Activated T-helper 17 cell treated with anti-CD3 and anti-CD28 coated beads, Interleukin-2, amount 50 U/mL, for 72 hours (primary cell): ENCODE measurements at regions not wholly inside any gene's neighbourhood (a gene's known extent, or its start where the extent isn't known, plus 50 kb on each side); places are given as distances from the start of the nearest gene placed in this dataset.
"Not testable (repeated sequence)": the region's sequence is repeated elsewhere in the genome, so short reads cannot be mapped to it uniquely, and the experiment has no call there.

Experiments used
- ATAC-seq: fragments of 150-1000 bp; cut with Tn5 transposase; replicated peaks from 2 replicates; pipeline ENCODE4 v1.10.0; 2021; ENCODE audit warnings: mild to moderate bottlenecking, moderate library complexity
- H3K27ac Mint-ChIP-seq: one replicate; pipeline ENCODE4 v1.8.0; 2022; ENCODE audit warnings: mixed read lengths
- H3K27me3 Mint-ChIP-seq: one replicate; pipeline ENCODE4 v1.8.0; 2022; ENCODE audit warnings: mixed read lengths
- H3K36me3 Mint-ChIP-seq: one replicate; pipeline ENCODE4 v1.8.0; 2022; ENCODE audit warnings: low read depth, mild to moderate bottlenecking, mixed read lengths
- H3K4me1 Mint-ChIP-seq: one replicate; pipeline ENCODE4 v1.8.0; 2022; ENCODE audit warnings: mixed read lengths
- H3K4me3 Mint-ChIP-seq: one replicate; pipeline ENCODE4 v1.8.0; 2022; ENCODE audit warnings: mild to moderate bottlenecking, mixed read lengths
- H3K9me3 Mint-ChIP-seq: one replicate; pipeline ENCODE4 v1.8.0; 2022; ENCODE audit warnings: mixed read lengths

GRCh38 chr6:80981226-80981625 is 771.3 kb downstream of the TENT5A start:
- not testable (repeated sequence) for H3K36me3 Mint-ChIP-seq, H3K27me3 Mint-ChIP-seq, H3K27ac Mint-ChIP-seq, H3K4me1 Mint-ChIP-seq, ATAC-seq, H3K4me3 Mint-ChIP-seq, H3K9me3 Mint-ChIP-seq

GRCh38 chr6:80976336-80976735 is 776.1 kb downstream of the TENT5A start:
- H3K36me3 Mint-ChIP-seq, result no peaks in the 10 kb centered on the region
- H3K4me1 Mint-ChIP-seq, result no peaks in the 10 kb centered on the region
- no peak overlapping the region for H3K4me3 Mint-ChIP-seq
- no peak for ATAC-seq
- H3K27ac Mint-ChIP-seq, result no peak overlapping the region
- H3K27me3 Mint-ChIP-seq, result no peaks in the 10 kb centered on the region
- H3K9me3 Mint-ChIP-seq, result peaks cover 4% of the 10 kb centered on the region

- ATAC-seq, result no peak
- Mint-ChIP-seq H3K9me3 (peaks cover 4% of the 10 kb centered on the region), H3K36me3 (no peaks in the 10 kb centered on the region), H3K4me1 (no peaks in the 10 kb centered on the region), H3K27me3 (no peaks in the 10 kb centered on the region), H3K27ac (no peak overlapping the region), H3K4me3 (no peak overlapping the region)
Observed at GRCh38 chr6:80974579-80974978, 777.9 kb downstream of the TENT5A start.

- H3K27ac Mint-ChIP-seq, result no peak overlapping the region
- H3K27me3 Mint-ChIP-seq, result no peaks in the 10 kb centered on the region
- ATAC-seq, result no peak
- H3K9me3 Mint-ChIP-seq, result peaks cover 8% of the 10 kb centered on the region
- no peaks in the 10 kb centered on the region for H3K36me3 Mint-ChIP-seq
- H3K4me1 Mint-ChIP-seq, result no peaks in the 10 kb centered on the region
- no peak overlapping the region for H3K4me3 Mint-ChIP-seq
Observed at GRCh38 chr6:80969439-80969838, 783.0 kb downstream of the TENT5A start.

- H3K9me3 Mint-ChIP-seq, result peaks cover 8% of the 10 kb centered on the region
- H3K27ac Mint-ChIP-seq, result no peak overlapping the region
- ATAC-seq, result no peak
- H3K4me3 Mint-ChIP-seq, result no peak overlapping the region
- H3K36me3 Mint-ChIP-seq, result no peaks in the 10 kb centered on the region
- no peaks in the 10 kb centered on the region for H3K4me1 Mint-ChIP-seq
- no peaks in the 10 kb centered on the region for H3K27me3 Mint-ChIP-seq
Observed at GRCh38 chr6:80967609-80968008, 784.9 kb downstream of the TENT5A start.

- ATAC-seq, result no peak
- Mint-ChIP-seq H3K27me3 (no peaks in the 10 kb centered on the region), H3K9me3 (peaks cover 8% of the 10 kb centered on the region), H3K4me1 (no peaks in the 10 kb centered on the region), H3K27ac (no peak overlapping the region), H3K4me3 (no peak overlapping the region), H3K36me3 (no peaks in the 10 kb centered on the region)
Observed at GRCh38 chr6:80962382-80962781, 790.1 kb downstream of the TENT5A start.

GRCh38 chr6:80961166-80961565 is 791.3 kb downstream of the TENT5A start:
- Mint-ChIP-seq H3K27ac (no peak overlapping the region), H3K4me1 (no peaks in the 10 kb centered on the region), H3K4me3 (no peak overlapping the region), H3K9me3 (peaks cover 8% of the 10 kb centered on the region), H3K27me3 (no peaks in the 10 kb centered on the region), H3K36me3 (no peaks in the 10 kb centered on the region)
- no peak for ATAC-seq

GRCh38 chr6:80959034-80959433 is 793.4 kb downstream of the TENT5A start:
- no peaks in the 10 kb centered on the region for H3K36me3 Mint-ChIP-seq
- H3K4me1 Mint-ChIP-seq, result no peaks in the 10 kb centered on the region
- no peak for ATAC-seq
- no peaks in the 10 kb centered on the region for H3K27me3 Mint-ChIP-seq
- no peak overlapping the region for H3K4me3 Mint-ChIP-seq
- no peak overlapping the region for H3K27ac Mint-ChIP-seq
- H3K9me3 Mint-ChIP-seq, result no peaks in the 10 kb centered on the region

- no peak for ATAC-seq
- Mint-ChIP-seq H3K9me3 (no peaks in the 10 kb centered on the region), H3K4me3 (no peak overlapping the region), H3K36me3 (no peaks in the 10 kb centered on the region), H3K27me3 (no peaks in the 10 kb centered on the region), H3K27ac (no peak overlapping the region), H3K4me1 (no peaks in the 10 kb centered on the region)
Observed at GRCh38 chr6:80956898-80957297, 795.6 kb downstream of the TENT5A start.

- H3K4me1 Mint-ChIP-seq, H3K27me3 Mint-ChIP-seq, H3K36me3 Mint-ChIP-seq, ATAC-seq, H3K9me3 Mint-ChIP-seq, H3K27ac Mint-ChIP-seq, H3K4me3 Mint-ChIP-seq: not testable (repeated sequence)
Observed at GRCh38 chr6:80952479-80952878, 800.0 kb downstream of the TENT5A start.

- Mint-ChIP-seq H3K27ac (no peak overlapping the region), H3K4me1 (no peaks in the 10 kb centered on the region), H3K27me3 (no peaks in the 10 kb centered on the region), H3K9me3 (no peaks in the 10 kb centered on the region), H3K4me3 (no peak overlapping the region), H3K36me3 (no peaks in the 10 kb centered on the region)
- no peak for ATAC-seq
Observed at GRCh38 chr6:80946402-80946801, 806.1 kb downstream of the TENT5A start.

- Mint-ChIP-seq H3K4me1 (no peaks in the 10 kb centered on the region), H3K9me3 (peaks cover 6% of the 10 kb centered on the region), H3K36me3 (no peaks in the 10 kb centered on the region), H3K4me3 (no peak overlapping the region), H3K27ac (no peak overlapping the region), H3K27me3 (no peaks in the 10 kb centered on the region)
- ATAC-seq, result no peak
Observed at GRCh38 chr6:80942911-80943310, 809.6 kb downstream of the TENT5A start.

GRCh38 chr6:80940976-80941375 is 811.5 kb downstream of the TENT5A start:
- Mint-ChIP-seq H3K9me3 (peaks cover 8% of the 10 kb centered on the region), H3K27me3 (no peaks in the 10 kb centered on the region), H3K4me1 (no peaks in the 10 kb centered on the region), H3K36me3 (no peaks in the 10 kb centered on the region), H3K4me3 (no peak overlapping the region), H3K27ac (no peak overlapping the region)
- no peak for ATAC-seq

- Mint-ChIP-seq H3K27me3 (no peaks in the 10 kb centered on the region), H3K4me1 (no peaks in the 10 kb centered on the region), H3K36me3 (no peaks in the 10 kb centered on the region), H3K9me3 (peaks cover 8% of the 10 kb centered on the region), H3K27ac (no peak overlapping the region), H3K4me3 (no peak overlapping the region)
- ATAC-seq, result no peak
Observed at GRCh38 chr6:80940571-80940970, 811.9 kb downstream of the TENT5A start.

- Mint-ChIP-seq H3K27ac (no peak overlapping the region), H3K36me3 (no peaks in the 10 kb centered on the region), H3K4me3 (no peak overlapping the region), H3K9me3 (peaks cover 8% of the 10 kb centered on the region), H3K4me1 (no peaks in the 10 kb centered on the region), H3K27me3 (no peaks in the 10 kb centered on the region)
- ATAC-seq, result no peak
Observed at GRCh38 chr6:80939898-80940297, 812.6 kb downstream of the TENT5A start.

- H3K9me3 Mint-ChIP-seq, result peaks cover 12% of the 10 kb centered on the region
- H3K27ac Mint-ChIP-seq, result no peak overlapping the region
- H3K4me1 Mint-ChIP-seq, result no peaks in the 10 kb centered on the region
- ATAC-seq, result no peak
- no peaks in the 10 kb centered on the region for H3K27me3 Mint-ChIP-seq
- no peak overlapping the region for H3K4me3 Mint-ChIP-seq
- no peaks in the 10 kb centered on the region for H3K36me3 Mint-ChIP-seq
Observed at GRCh38 chr6:80939480-80939879, 813.0 kb downstream of the TENT5A start.
